ENCODE measurements at regions not wholly inside any gene's neighbourhood (a gene's known extent, or its start where the extent isn't known, plus 50 kb on each side); places are given as distances from the start of the nearest gene placed in this dataset.

- no peak for DNase-seq (ENCODE audit: low spot score)
Measured at GRCh38 chr20:59403962-59404314, 103.5 kb downstream of the EDN3 start.

- no peak for DNase-seq (ENCODE audit: low spot score)
Measured at GRCh38 chr20:59404749-59405148, 104.3 kb downstream of the EDN3 start.

GRCh38 chr20:59405226-59406200, 105.1 kb downstream of the EDN3 start:
- no peak for DNase-seq (ENCODE audit: low spot score)

- no peak for DNase-seq (ENCODE audit: low spot score)
Measured at GRCh38 chr20:59406446-59406845, 106.0 kb downstream of the EDN3 start.

GRCh38 chr20:59411170-59411569, 110.8 kb downstream of the EDN3 start:
- DNase-seq (ENCODE audit: low spot score) = no peak

- no peak for DNase-seq (ENCODE audit: low spot score)
Measured at GRCh38 chr20:59411589-59411988, 111.2 kb downstream of the EDN3 start.

- DNase-seq (ENCODE audit: low spot score) = no peak
Measured at GRCh38 chr20:59412181-59412580, 111.8 kb downstream of the EDN3 start.

GRCh38 chr20:59412875-59413284, 112.5 kb downstream of the EDN3 start:
- DNase-seq (ENCODE audit: low spot score) = peak; percentile 62

- DNase-seq (ENCODE audit: low spot score) = no peak
Measured at GRCh38 chr20:59413326-59413865, 113.0 kb downstream of the EDN3 start.

- DNase-seq (ENCODE audit: low spot score) = no peak
Measured at GRCh38 chr20:59414936-59415623, 114.7 kb downstream of the EDN3 start.

GRCh38 chr20:59416916-59417315, 116.5 kb downstream of the EDN3 start:
- DNase-seq (ENCODE audit: low spot score) = no peak

- no peak for DNase-seq (ENCODE audit: low spot score)
Measured at GRCh38 chr20:59421089-59421488, 120.7 kb downstream of the EDN3 start.

GRCh38 chr20:59421920-59422637, 121.7 kb downstream of the EDN3 start:
- DNase-seq (ENCODE audit: low spot score) = no peak

GRCh38 chr20:59422872-59423544, 122.6 kb downstream of the EDN3 start:
- no peak for DNase-seq (ENCODE audit: low spot score)

- no peak for DNase-seq (ENCODE audit: low spot score)
Measured at GRCh38 chr20:59424976-59425375, 124.6 kb downstream of the EDN3 start.

- DNase-seq (ENCODE audit: low spot score) = no peak
Measured at GRCh38 chr20:59425572-59425971, 125.2 kb downstream of the EDN3 start.

GRCh38 chr20:59428006-59428405, 127.6 kb downstream of the EDN3 start:
- DNase-seq (ENCODE audit: low spot score) = no peak

GRCh38 chr20:59428441-59429205, 128.2 kb downstream of the EDN3 start:
- DNase-seq (ENCODE audit: low spot score) = no peak

GRCh38 chr20:59429396-59429795, 129.0 kb downstream of the EDN3 start:
- DNase-seq (ENCODE audit: low spot score) = no peak

- no peak for DNase-seq (ENCODE audit: low spot score)
Measured at GRCh38 chr20:59431014-59431413, 130.6 kb downstream of the EDN3 start.

GRCh38 chr20:59434960-59435359, 134.5 kb downstream of the EDN3 start:
- no peak for DNase-seq (ENCODE audit: low spot score)
